ENCODE measurements at regions not wholly inside any gene's neighbourhood (a gene's known extent, or its start where the extent isn't known, plus 50 kb on each side); places are given as distances from the start of the nearest gene placed in this dataset.

GRCh38 chr19:28730791-28731512, 482.0 kb downstream of the UQCRFS1 start:
- TF ChIP-seq CTCF (IDR thresholded peaks at IDR 0.05) (no peak), POLR2AphosphoS5 (IDR thresholded peaks at IDR 0.05; ENCODE audit: insufficient read depth in 1 of 2, low read depth in 1 of 2) (no peak)

Data from vagina (tissue), 2 donors.